ENCODE measurements at regions not wholly inside any gene's neighbourhood (a gene's known extent, or its start where the extent isn't known, plus 50 kb on each side); places are given as distances from the start of the nearest gene placed in this dataset.

DNA sequence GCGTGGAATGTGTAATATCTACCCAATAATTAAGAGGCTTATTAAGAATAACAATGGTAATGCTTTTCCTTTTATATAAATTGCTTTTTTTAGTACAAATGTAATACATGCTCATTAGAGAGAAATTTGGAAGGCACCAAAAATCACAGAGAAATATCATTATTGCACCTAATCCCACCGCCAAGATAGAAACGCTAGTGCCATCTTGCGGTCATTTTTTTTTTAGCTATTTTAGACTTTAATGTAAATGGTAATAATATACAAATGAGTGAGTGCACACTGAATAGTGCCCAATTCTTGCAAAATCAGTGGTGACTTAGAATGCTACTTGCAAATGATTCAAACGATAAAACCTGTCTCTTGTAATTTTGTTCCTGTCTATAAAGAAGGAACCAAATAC, 576.8 kb upstream of the TMEM132C start:
- DNase-seq: no peak

DNA sequence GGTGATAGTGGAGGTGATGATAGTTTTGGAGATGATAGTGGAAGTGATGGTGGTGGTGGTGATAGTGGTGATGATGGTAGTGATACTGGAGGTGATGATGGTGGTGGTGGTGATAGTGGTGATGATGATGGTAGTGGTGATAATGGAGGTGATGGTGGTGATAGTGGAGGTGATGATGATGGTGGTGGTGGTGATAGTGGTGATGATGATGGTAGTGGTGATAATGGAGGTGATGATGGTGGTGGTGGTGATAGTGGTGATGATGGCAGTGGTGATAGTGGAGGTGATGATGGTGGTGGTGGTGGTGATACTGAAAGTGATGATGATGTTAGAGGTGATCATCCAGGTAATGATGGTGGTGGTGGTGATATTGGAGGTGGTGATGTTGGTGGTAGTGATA, 570.0 kb upstream of the TMEM132C start:
- no peak for DNase-seq

DNA sequence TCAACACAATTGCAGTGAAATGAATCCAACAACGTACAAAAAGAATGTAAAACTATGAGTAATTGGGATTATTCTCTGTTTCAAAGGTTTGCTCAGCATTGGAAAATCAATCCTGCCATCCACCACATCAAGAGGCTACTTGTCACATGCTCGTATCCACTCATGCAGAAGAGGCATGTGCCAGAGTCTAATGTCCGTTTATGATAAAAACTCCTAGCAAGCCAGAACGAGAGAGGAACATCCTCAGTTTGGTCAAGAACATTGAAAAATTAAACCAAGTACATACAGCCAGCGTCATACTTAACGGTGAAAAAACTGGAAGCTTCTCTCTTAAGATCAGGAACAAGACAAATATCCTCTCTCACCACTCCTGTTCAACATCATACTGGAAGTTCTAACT, 563.9 kb upstream of the TMEM132C start:
- DNase-seq: no peak

DNA sequence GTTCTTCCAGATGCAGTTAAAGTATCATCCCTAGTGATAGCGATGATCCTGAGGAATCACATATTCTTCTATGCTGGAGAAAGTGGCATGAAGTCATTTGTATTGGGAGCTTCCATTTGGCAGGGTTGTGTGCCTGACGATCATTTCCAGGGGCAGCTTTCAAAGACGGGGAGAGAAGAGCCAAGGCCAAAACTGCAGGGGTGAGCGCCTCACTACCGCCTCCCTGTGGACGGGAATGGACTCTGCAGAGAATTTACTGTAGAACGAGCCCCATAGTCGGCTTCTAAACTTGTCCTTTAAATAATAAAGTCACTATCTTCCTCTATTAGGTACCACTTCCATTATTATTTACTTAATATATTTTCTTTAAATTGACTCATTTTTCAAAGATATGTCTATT, 555.9 kb upstream of the TMEM132C start:
- DNase-seq: no peak

DNA sequence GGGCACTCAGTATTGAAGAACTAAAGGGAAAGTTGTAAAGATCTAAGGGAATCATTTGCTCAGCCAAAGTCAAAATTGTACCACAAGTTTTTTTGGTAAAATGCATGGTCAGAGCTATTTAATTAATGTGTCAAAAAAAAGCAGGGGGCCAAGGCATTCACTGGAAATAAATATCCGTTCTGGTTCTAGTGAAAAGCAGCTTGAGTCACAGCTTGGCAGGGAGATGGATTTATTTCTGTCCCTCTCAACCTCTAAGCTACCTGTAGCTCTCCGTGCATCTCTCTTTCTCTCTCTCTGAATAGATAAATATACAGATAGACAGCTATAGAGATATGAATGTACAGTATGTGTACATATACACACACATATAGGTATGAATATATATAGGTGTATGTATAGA, 554.4 kb upstream of the TMEM132C start:
- DNase-seq: no peak

DNA sequence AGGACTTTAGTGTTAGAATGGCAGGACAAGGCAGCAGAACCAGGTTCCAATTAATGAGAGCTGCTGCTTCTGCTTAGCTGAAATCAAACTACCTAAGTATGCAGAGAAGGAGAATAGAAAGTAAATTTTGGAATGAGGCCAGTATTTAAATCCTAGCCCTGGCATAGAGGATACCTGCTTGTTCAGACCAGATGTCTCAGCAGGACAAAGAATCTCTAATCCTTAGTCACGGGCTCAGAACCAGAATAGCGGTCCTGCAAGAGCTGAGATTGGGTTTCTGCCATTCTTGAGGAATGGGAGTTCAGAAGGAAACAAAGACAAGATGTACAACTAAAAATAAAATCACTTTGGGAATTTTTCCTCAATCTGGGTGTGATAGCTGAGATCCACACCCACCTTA, 550.8 kb upstream of the TMEM132C start:
- DNase-seq: no peak

DNA sequence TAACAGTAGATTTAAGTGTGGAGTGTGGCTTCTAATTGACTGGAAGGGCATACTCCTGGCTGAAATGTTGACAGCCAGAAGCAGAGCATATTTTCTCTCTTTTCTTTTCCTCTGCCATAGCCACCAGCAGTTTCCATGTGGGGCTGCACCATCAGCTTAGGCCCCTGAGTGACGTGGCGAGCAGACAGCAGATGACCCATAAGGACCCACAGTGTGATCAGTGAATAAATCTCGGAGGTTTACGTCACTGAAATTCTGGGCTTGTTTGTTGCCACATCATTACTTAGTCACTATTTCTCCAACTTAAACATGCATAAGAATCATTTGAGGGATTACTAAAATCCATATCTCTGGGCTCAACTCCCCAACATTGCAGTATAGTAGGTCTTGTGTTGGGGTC, 549.7 kb upstream of the TMEM132C start:
- no peak for DNase-seq

DNA sequence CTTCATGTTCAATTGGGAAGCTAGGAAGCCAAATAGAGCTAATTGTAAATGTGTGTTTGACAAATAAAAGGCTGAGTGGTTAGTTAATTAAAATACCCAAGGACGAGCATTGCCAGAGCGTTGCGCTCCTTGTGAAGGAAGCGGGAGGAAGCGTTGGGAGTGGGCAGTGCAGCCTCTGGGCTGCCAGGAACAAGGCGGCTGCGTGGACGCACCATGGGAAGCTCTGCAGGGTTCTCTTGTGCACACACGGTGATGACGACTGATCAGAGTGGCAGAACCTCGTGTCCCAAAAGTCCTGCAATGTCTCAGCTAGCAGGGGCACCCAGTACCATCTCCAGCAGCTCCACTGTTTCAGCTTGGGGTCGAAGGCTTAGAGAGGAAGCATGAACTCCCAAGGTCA, 546.6 kb upstream of the TMEM132C start:
- no peak for DNase-seq

DNA sequence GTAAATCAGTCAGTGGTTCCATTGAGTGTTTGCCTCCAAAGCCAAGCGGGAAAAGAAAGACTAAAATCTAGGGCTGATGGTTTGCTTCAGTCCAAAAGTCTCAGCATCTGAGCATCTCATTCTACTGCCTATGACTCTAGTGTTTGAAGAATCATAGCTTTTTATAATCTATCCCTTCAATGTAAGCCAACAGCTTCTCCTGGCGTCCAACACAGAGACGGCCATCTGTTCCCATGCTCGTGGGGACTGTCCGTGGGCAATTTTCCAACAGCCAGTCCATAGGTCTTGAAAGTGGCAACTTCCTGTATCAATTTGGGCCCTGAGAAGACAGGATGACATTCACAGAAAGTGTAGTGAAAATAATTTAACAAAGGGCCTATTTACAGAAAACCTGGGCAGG, 544.4 kb upstream of the TMEM132C start:
- DNase-seq: no peak

DNA sequence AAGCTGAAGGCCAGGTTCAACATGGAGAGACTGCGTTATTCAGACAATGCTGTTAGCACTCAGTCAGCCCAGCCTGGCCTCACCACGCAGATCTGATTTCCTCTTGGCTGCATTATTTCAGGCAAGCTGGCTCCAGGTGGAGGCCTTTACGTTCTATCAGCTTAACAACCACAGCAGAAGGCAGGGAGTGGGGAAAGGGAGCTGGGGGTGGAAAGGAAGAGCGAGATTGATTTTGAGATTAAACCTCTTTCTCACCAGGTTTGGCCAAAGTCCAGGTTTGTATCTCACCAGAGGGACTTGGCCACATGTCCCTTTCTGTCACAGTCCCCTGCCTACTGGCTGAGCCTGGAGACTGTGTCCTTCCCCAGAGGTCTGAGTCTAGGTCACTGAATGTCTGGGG, 543.7 kb upstream of the TMEM132C start:
- no peak for DNase-seq

DNA sequence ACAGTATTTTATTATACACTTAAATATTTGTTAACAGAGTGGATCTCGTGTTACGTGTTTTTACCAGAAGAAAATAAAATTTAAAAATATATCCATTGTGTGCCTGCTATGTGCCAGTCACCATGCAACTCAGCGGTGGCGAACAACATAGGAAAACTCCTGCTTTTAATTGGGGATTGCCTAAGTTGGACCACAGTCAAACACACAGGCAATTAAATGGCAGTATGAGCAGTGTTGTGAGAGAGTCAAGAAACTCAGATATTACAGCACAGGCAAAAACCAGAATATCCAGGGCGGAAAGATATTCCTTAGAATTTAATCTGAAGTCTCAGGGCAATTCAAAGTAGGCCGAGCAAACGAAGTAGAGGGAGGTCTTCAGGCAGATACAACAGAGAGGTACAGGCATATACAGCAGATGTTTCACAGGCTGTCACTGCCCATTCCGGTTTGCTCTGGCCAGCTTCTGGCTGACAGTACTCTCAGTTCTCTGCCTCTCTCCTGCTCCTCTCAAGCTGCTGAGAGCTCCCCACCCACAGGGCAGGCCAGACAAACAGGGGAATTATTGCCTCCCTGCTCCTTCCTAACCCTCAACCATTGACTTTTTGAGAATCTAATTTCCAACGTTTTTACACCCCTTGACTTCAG, 540.2 kb upstream of the TMEM132C start:
- DNase-seq: no peak

DNA sequence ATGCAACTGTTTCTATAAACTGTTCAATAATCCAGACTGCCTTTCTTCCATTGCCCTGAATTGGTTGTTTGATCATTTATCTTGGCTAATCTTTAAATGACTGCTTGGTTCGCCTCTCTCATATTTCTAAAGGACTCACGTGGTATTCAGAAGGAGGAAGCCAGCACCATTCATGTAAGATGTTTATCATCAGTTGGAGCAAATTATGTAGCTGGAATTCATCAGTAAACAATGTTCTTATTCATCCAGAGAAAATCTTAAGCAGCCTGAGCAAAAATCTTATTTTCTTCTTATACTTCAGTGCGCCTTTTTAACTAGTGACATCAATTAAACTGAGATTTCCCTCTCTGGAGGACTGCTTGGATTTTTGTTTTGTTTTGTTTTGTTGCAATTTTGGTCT, 538.7 kb upstream of the TMEM132C start:
- no peak for DNase-seq

DNA sequence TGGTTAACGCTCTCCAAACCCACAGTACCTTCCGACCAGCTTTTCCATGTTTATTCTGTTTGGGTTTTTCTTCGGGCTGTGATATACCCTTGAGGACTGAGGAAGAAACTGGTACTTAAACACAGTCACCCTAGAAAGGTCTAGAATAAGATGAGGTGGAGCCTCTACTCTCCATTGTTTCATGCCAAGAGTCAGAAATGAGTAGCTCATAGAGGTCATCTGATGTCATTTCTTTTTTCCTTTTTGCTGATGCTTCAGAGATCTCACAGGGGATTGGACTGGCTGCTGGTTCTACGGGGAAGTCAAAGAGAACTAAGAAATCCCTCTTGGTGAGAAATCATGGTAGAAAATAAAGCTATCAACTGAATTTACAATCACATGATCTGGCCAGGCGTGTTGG, 538.2 kb upstream of the TMEM132C start:
- DNase-seq: no peak

DNA sequence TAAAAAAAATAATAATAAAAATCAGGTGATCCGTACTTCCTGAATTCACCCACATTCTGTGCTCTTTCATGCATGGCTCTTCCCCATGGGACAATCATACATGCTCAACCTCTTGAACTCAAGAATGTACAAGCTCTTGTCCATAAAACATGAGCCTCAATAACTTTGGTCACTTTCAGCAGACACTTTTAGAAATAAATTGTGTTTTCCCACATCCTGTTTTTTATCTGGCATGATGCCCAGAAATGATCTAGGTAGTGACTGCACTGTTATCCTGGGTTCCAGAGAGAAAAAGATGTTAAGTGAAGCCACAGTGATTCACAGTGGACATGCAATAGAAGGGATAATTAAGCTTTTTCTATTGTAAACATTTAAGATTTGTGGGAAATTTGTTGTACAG, 537.6 kb upstream of the TMEM132C start:
- DNase-seq: no peak

DNA sequence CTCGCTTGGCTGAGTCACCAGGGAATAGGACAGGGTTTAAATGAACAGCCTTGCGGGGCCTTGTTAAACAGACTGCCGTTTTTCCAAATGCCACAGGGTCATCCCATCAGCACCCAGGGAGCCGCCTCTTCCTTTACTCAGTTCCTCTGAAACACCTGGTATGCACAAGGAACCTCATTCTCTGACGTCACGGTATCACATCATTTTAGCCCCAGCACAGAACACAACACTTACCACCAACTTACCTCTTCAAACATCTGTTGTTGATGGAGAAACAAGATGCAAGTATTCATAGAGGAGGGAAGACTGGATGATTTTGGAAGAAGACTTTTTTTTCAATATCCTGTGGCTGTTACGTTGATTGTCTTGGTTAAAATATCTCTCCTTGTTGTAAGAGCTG, 535.3 kb upstream of the TMEM132C start:
- DNase-seq: no peak

DNA sequence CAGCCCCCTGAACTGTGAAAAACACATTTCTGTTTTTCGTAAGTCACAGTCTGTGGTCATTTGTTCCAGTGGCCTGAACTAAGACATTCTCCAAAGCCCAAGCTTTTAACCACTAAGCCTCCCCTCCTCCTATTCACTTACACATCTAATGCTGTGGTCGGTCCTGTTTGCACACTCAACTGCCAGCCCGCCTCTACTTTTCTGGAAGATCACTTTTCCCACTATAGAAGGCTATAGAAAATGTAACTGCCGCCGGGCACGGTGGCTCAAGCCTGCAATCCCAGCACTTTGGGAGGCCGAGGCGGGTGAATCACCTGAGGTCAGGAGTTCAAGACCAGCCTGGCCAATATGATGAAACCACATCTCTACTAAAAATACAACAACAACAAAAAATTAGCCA, 524.7 kb upstream of the TMEM132C start:
- DNase-seq: no peak

DNA sequence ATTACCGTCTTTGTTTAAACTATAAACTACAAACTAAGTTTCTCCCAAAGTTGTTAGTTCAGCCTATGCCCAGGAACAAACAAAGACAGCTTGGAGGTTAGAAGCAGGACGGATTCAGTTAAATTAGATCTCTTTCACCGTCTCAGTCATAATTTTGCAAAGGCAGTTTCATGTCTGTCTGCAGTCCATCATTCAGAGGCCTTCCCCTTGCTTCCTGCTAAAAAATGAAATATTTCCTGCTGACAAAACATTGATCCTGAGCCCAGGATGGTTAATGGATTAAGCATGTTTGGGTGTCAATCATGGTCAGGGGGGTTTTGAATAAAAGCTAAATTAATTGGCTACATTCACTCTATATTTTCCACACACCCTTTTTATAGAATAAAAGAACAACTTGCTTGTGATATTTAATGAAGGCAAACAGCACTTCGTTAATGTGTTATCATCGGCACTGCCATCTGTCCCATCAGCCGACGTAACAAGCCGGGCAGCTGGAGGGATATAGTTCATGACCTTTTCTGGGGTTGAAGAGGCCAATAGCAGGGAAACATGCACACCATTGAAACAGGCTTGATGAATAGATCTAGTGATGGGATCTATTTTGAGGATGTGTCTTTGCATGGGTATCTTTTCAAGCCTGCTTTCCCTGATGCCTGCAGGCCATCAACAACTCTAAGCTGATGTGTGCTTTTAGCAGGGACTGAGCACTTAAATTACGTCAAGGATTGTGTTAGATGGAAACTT, 521.3 kb upstream of the TMEM132C start:
- DNase-seq: no peak

DNA sequence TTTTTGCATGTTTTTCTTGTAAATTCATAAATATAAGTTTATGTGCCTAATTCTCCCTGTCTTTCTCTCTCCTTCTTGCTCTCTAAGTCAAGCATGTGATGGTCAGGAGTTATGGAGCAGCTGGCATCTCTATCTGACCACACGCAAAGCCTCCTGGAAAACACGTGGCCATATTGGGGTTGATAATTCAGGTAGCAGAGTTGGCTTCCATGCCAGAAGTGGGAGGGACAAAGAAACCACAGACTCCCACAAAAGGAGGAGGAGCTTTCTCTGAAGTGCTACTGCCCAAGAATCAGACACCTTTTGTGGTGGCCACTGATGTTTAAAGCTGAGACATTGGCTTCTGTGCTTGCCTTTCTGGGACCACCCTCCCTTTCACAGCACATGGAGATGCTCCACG, 517.6 kb upstream of the TMEM132C start:
- DNase-seq: no peak

DNA sequence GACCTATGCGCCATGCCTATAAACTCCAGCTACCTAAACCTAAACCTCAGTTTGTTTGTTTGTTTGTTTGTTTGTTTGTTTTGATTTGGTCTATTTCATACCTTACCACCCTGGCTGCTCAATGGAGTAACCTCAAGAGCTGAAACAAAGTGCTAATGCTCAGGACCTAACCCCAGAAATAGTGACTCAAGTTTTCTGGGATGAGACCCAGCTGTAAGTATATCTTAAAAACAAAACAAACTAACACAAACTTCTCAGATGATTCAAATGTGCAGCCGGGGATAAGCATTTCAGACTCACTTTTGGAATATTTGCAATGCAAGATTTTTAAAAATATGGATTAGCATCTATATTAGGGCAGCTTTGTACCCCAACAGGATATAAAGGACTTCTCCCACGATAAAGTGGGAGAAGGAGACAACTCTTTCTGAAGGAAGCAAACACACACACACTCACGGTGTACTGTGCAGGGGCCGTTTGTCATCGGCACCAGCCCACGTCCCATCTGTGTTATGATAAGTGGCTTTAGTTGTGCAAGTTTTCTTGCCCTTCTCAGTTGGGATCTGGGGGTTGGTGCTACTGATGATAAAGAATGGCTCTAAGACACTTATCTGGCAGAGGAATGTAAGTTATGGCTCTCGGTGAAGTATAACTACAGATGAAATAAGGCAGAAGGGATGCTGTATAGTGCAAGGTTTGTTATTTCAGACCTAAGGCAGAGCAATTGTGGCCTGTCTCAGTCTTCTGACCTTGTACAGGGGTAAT, 516.7 kb upstream of the TMEM132C start:
- DNase-seq: no peak

DNA sequence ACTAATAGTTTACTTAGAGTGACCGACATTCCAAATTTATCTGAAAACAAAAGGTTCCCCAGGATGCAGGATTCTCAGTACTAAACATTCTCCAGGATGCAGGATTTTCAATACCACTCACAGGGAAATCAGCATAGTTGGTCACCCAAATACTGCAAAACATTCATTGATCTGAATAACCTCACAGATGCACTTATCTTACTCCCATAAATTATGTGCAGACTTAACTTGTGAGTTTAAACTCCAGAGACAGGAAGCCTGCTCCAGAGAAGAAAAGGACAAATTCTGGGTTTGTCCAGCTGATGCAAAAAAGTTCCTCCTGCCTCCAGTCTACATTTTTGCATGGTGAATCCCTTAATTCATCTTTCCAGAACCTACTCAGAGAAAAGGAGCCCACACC, 514.2 kb upstream of the TMEM132C start:
- DNase-seq: no peak

DNA sequence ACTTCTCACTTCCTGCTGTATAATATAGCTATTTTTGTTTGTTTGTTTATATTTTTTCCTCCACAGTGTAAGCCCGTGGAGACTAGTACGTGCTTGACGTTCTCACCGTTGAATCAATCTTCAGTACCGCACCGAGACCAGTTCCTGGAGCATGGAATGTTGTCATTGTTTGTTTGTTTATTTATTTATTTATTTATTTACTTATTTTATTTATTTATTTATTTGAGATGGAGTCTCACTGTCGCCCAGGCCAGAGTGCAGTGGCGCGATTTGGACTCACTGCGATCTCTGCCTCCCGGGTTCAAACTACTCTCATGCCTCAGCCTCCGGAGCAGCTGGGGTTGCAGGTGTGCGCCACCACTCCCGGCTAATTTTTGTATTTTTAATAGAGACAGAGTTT, 506.6 kb upstream of the TMEM132C start:
- DNase-seq: no peak

DNA sequence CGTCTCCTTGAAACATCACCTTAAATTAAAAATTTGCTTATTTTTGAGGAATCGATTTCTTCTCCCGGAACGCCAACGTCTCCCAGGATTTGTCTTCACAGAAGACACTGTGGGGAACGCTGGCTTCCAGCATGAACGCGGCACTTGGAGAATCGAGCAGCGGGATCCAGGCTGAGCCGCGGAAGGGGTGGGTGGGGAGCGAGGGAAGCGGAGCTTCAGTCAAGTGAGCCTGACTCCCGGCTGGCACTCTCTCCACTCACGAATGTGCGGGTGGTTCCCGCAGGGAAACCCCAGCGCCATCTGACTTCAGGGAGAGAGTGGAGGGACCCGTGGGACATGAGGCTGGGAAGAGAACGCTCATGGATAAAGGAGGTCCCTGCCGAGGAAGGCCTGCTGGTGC, 506.0 kb upstream of the TMEM132C start:
- DNase-seq: no peak

DNA sequence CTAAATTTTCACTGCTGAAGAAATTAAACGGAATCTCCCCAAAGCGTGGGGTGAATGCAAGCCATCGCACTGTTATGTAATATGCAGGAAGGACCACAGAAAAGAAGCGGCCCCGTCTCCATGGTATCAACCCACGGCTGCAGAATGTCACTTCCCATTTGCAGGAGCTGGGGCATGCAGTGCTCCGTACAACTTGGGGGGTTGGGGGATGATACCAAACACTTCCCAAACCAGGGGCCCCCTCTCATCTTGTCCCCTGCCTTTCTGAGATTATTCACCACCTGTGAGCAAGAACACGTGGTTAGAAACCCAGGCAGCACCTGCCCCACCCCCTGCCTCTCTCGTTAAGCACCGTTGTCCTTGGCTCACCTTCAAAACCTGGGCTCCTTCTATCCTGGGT, 505.1 kb upstream of the TMEM132C start:
- no peak for DNase-seq

DNA sequence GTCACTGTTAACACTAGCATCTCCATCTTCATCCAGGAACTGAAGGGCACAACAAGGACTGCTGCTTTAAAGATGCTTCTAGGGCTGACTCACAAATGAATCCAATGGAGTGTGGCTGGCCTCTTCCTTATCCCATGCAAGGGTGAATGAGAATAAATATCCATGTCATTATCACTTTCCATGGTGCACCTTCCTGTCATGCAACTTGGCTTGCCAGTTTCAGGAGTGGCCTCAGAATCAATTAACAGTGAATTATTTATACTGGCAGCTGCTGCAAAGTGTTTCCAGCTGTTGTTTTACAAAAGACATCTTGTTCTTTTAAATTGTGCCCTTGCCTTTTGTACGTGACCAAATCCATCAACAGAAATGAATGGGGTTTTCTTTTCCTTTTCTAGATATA, 499.3 kb upstream of the TMEM132C start:
- DNase-seq: no peak
